ENCODE measurements at regions not wholly inside any gene's neighbourhood (a gene's known extent, or its start where the extent isn't known, plus 50 kb on each side); places are given as distances from the start of the nearest gene placed in this dataset.

DNA sequence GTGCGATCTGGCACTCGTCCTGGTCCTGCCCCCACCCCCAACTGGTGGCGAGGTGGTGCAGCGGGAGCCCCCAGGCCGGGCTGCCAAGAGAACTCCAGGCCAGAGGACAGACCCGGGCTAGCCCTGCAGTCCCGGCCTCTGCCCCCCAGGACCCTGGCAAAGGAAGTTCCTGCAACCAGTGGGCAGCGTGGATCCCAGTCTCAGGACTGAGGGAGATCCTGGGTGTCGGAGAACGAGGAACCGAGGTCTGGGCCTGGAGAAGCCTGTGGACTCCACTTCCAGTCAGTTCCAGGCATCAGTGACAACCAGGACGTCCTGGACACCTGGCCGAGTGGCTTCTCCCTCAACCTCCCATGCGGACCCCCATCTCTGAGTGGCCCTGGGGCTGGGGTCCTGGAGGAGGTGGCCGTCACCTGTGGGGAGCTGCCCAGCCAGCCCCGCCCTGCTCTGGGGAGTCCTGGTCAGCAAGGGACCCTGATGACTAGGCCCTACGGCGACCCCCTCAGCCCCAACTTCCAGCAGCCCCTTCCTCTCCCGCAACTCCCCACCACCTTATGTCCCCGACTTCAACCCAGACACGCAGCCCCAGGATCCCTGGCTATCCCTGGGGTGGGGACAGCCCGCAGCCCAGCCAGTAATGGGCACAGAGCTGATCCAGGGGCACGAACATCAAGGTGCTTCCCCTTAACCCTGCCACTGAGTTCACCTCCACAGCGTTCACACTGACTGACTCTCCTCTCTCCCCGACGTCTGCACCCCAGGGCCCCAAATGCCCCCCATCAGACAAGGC is 53.7 kb upstream of the NKX1-1 start:
- no peak for DNase-seq

DNA sequence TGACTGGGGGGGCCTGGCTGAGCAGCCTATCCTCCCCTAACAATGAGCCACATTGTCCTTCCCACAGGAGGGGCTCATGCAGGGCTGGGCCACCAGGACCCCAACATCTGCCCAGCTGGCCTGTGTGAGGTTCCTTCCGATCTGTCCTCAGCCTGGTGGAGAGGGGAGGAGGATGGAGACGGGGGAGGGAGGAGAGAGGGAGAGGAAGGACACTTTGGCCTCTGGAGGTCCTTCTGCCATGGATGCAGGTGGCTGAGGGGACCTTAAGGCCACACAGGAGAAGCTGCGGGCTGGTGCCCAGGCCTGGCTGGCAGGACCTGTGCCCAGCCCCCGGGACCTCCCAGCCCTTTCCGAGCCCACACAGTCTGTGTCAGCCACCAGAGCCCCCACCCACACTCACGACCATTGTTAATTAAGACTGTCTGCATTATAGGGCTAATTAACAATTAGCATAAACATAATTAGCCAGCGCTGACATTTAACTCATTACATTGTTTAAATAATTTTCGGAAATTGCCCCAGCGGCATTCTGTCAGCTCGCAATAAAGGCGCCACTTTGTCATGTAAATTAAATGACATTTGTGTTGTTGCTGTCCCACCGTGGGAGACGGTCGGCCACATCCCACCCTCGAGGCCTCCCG is 53.0 kb upstream of the NKX1-1 start:
- DNase-seq, result no peak

DNA sequence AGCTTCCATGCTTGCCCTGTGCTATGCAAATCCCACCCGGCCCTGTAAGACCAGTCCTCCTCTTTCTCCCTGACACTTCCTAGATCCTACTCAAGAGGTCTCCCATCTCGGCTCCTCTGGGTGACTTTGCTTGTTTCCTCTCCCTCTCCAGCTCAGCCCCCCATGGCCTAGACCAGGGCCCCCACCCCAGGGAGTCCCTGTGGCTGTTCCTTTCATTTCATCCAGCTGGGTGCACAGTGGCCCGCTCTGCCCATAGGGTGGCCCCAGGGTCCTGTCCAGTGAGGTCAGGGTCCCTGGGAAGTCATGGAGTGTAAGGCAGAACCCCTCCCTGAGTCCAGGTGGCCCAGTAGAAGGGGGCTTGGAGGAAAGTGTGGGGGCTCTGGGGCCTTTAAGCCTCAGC is 52.3 kb upstream of the NKX1-1 start:
- DNase-seq, result no peak
